ENCODE measurements at regions not wholly inside any gene's neighbourhood (a gene's known extent, or its start where the extent isn't known, plus 50 kb on each side); places are given as distances from the start of the nearest gene placed in this dataset.

DNA sequence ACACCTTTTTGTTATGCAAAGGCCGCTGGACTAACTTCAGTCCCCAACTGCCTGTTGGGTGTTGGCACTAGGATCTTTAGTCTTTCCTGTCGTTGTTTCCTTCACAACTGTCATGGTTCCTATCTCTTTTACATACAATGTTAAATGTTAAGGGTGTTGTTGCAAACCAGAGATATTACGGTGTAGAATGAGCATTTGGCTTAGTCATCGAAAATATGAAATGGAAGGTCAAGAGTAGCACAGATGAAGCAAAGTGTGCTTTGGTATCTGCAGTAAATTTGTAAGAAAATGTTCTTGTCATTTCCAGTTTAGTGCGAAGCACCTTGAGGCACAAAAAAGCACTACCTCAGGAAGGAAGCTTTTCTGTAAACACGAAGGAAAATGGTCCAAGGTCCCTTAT, 751.3 kb upstream of the LRFN5 start:
- peaks cover 0 to 11% (median 3%) of the 10 kb centered on the region in 7 donors for H3K9me3 Mint-ChIP-seq

DNA sequence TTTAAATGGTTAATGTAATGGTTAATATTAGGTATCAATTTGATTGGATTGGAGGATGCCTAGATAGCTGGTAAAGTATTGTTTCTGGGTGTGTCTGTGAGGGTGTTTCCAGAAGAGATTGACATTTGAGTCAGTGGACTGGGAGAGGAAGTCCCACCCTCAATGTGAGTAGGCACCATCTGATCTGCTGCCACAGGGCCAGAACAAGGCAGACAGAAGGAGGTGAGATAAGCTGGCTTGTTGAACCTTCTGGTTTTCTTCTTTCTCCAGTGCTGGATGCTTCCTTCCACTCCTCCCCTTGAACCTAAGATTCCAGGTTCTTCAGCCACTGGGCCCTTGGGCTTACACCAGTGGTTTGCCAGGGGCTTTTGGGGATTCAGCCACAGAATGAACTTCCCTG, 756.5 kb upstream of the LRFN5 start:
- no peak overlapping the region for H3K4me3 ChIP-seq (replicated peaks in 1 of 3; ENCODE audit: low read depth in 2 of 3, low read length in 3 of 3)
- no peak for DNase-seq
- no peaks in the 10 kb centered on the region for H3K4me1 Mint-ChIP-seq
- TF ChIP-seq, protein P1, sequence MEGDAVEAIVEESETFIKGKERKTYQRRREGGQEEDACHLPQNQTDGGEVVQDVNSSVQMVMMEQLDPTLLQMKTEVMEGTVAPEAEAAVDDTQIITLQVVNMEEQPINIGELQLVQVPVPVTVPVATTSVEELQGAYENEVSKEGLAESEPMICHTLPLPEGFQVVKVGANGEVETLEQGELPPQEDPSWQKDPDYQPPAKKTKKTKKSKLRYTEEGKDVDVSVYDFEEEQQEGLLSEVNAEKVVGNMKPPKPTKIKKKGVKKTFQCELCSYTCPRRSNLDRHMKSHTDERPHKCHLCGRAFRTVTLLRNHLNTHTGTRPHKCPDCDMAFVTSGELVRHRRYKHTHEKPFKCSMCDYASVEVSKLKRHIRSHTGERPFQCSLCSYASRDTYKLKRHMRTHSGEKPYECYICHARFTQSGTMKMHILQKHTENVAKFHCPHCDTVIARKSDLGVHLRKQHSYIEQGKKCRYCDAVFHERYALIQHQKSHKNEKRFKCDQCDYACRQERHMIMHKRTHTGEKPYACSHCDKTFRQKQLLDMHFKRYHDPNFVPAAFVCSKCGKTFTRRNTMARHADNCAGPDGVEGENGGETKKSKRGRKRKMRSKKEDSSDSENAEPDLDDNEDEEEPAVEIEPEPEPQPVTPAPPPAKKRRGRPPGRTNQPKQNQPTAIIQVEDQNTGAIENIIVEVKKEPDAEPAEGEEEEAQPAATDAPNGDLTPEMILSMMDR (IDR thresholded peaks at IDR 0.05) = no peak
- peaks cover 0 to 12% of the 10 kb centered on the region in 2 donors for H3K9me3 ChIP-seq (replicated peaks in 1 of 2; ENCODE audit: control insufficient read depth in 1 of 2, insufficient read depth in 1 of 2, low read length in 2 of 2)
- H3K36me3 Mint-ChIP-seq = no peaks in the 10 kb centered on the region
- no peaks in the 10 kb centered on the region for H3K27me3 ChIP-seq (ENCODE audit: control insufficient read depth in 2 of 2, insufficient read depth in 2 of 2, low read length in 2 of 2)
- H3K9me3 Mint-ChIP-seq = peaks cover 0 to 7% (median 2%) of the 10 kb centered on the region in 7 donors
- no peak overlapping the region for H3K27ac Mint-ChIP-seq
- no peak overlapping the region for H3K4me3 Mint-ChIP-seq
- H3K27me3 Mint-ChIP-seq (ENCODE audit: low read depth in 3 of 3) = no peaks in the 10 kb centered on the region
- intact Hi-C loops (cut with micrococcal nuclease) = no loop called here
- no peaks in the 10 kb centered on the region for H3K79me2 ChIP-seq (ENCODE audit: insufficient read depth, low read length)
- no peaks in the 10 kb centered on the region for H4K20me1 ChIP-seq (ENCODE audit: insufficient read depth, low read length)
- no peaks in the 10 kb centered on the region for H3K4me1 ChIP-seq (ENCODE audit: control insufficient read depth in 1 of 2, insufficient read depth in 2 of 2, low read length in 2 of 2)
- H2AFZ ChIP-seq (ENCODE audit: insufficient read depth, low read depth, low read length, poor library complexity, severe bottlenecking) = no peak overlapping the region
- H3K36me3 ChIP-seq (replicated peaks in 1 of 2; ENCODE audit: control insufficient read depth in 1 of 2, insufficient read depth in 2 of 2, low read length in 2 of 2) = no peaks in the 10 kb centered on the region
- no peak overlapping the region for H3K9ac ChIP-seq (ENCODE audit: insufficient read depth, low read length, poor library complexity, severe bottlenecking)
- no peak overlapping the region for H3K4me2 ChIP-seq (replicated peaks; ENCODE audit: extremely low read depth, low read length, poor library complexity, severe bottlenecking)
- H3K27ac ChIP-seq (ENCODE audit: low read depth in 1 of 2, low read length in 2 of 2) = no peak overlapping the region

More for the DNA sequence above, 751.3 kb upstream of the LRFN5 start:
- Histone ChIP-seq H3K79me2 (ENCODE audit: insufficient read depth, low read length) (no peaks in the 10 kb centered on the region), H3K4me2 (replicated peaks; ENCODE audit: extremely low read depth, low read length, poor library complexity, severe bottlenecking) (no peak overlapping the region), H2AFZ (ENCODE audit: insufficient read depth, low read depth, low read length, poor library complexity, severe bottlenecking) (no peak overlapping the region), H3K36me3 (replicated peaks in 1 of 2; ENCODE audit: control insufficient read depth in 1 of 2, insufficient read depth in 2 of 2, low read length in 2 of 2) (no peaks in the 10 kb centered on the region), H3K4me3 (replicated peaks in 1 of 3; ENCODE audit: low read depth in 2 of 3, low read length in 3 of 3) (no peak overlapping the region), H3K9me3 (replicated peaks in 1 of 2; ENCODE audit: control insufficient read depth in 1 of 2, insufficient read depth in 1 of 2, low read length in 2 of 2) (peaks cover 0 to 15% of the 10 kb centered on the region in 2 donors), H3K27ac (ENCODE audit: low read depth in 1 of 2, low read length in 2 of 2) (no peak overlapping the region), H3K27me3 (ENCODE audit: control insufficient read depth in 2 of 2, insufficient read depth in 2 of 2, low read length in 2 of 2) (no peaks in the 10 kb centered on the region), H4K20me1 (ENCODE audit: insufficient read depth, low read length) (no peaks in the 10 kb centered on the region), H3K4me1 (ENCODE audit: control insufficient read depth in 1 of 2, insufficient read depth in 2 of 2, low read length in 2 of 2) (no peaks in the 10 kb centered on the region), H3K9ac (ENCODE audit: insufficient read depth, low read length, poor library complexity, severe bottlenecking) (no peak overlapping the region)
- intact Hi-C loops (cut with micrococcal nuclease) = no loop called here
- Mint-ChIP-seq H3K4me3 (no peak overlapping the region), H3K36me3 (no peaks in the 10 kb centered on the region), H3K27ac (no peak overlapping the region), H3K27me3 (ENCODE audit: low read depth in 3 of 3) (no peaks in the 10 kb centered on the region), H3K4me1 (no peaks in the 10 kb centered on the region)
- DNase-seq = no peak
- 94% methylated on average over 4 of the region's 6 CpGs for WGBS (ENCODE audit: insufficient coverage)
- TF ChIP-seq, protein P1 (IDR thresholded peaks at IDR 0.05) = no peak
